ENCODE measurements at regions not wholly inside any gene's neighbourhood (a gene's known extent, or its start where the extent isn't known, plus 50 kb on each side); places are given as distances from the start of the nearest gene placed in this dataset.

- no peak for DNase-seq
Observed at GRCh38 chr13:64362564-64362963, 2867.6 kb downstream of the PCDH9 start.

GRCh38 chr13:64347664-64348063 is 2882.5 kb downstream of the PCDH9 start:
- DNase-seq, result no peak

GRCh38 chr13:64339373-64340063 is 2890.6 kb downstream of the PCDH9 start:
- DNase-seq, result no peak

- no peak for DNase-seq
Observed at GRCh38 chr13:64338671-64339070, 2891.5 kb downstream of the PCDH9 start.

- DNase-seq, result no peak
Observed at GRCh38 chr13:64333888-64334287, 2896.2 kb downstream of the PCDH9 start.

GRCh38 chr13:64332048-64332447 is 2898.1 kb downstream of the PCDH9 start:
- no peak for DNase-seq

- DNase-seq, result peak; percentile 35 to 50
Observed at GRCh38 chr13:64327505-64328194, 2902.5 kb downstream of the PCDH9 start.

GRCh38 chr13:64314331-64314730 is 2898.7 kb upstream of the PCDH20 start:
- DNase-seq, result no peak

GRCh38 chr13:64311948-64312347 is 2896.3 kb upstream of the PCDH20 start:
- DNase-seq, result no peak

GRCh38 chr13:64311112-64311511 is 2895.5 kb upstream of the PCDH20 start:
- DNase-seq, result no peak

- no peak for DNase-seq
Observed at GRCh38 chr13:64305246-64305645, 2889.6 kb upstream of the PCDH20 start.

GRCh38 chr13:64300239-64300638 is 2884.6 kb upstream of the PCDH20 start:
- DNase-seq, result no peak

- no peak for DNase-seq
Observed at GRCh38 chr13:64293923-64294322, 2878.3 kb upstream of the PCDH20 start.

- DNase-seq, result no peak
Observed at GRCh38 chr13:64289702-64290101, 2874.1 kb upstream of the PCDH20 start.

GRCh38 chr13:64283926-64284325 is 2868.3 kb upstream of the PCDH20 start:
- DNase-seq, result no peak

GRCh38 chr13:64278493-64278892 is 2862.8 kb upstream of the PCDH20 start:
- no peak for DNase-seq

- DNase-seq, result no peak
Observed at GRCh38 chr13:64277097-64277496, 2861.4 kb upstream of the PCDH20 start.

GRCh38 chr13:64276232-64276631 is 2860.6 kb upstream of the PCDH20 start:
- DNase-seq, result no peak

GRCh38 chr13:64274481-64275217 is 2859.0 kb upstream of the PCDH20 start:
- no peak for DNase-seq

GRCh38 chr13:64273780-64274179 is 2858.1 kb upstream of the PCDH20 start:
- DNase-seq, result no peak

- DNase-seq, result no peak
Observed at GRCh38 chr13:64272681-64273080, 2857.0 kb upstream of the PCDH20 start.

GRCh38 chr13:64266024-64266423 is 2850.4 kb upstream of the PCDH20 start:
- no peak for DNase-seq

- no peak for DNase-seq
Observed at GRCh38 chr13:64263285-64263684, 2847.6 kb upstream of the PCDH20 start.

GRCh38 chr13:64256751-64257150 is 2841.1 kb upstream of the PCDH20 start:
- peak; percentile 32 to 34 for DNase-seq

Data from NCI-H1930 (cell line).